PC-3 (cell line): ENCODE measurements at regions not wholly inside any gene's neighbourhood (a gene's known extent, or its start where the extent isn't known, plus 50 kb on each side); places are given as distances from the start of the nearest gene placed in this dataset.
"Not testable (repeated sequence)": the region's sequence is repeated elsewhere in the genome, so short reads cannot be mapped to it uniquely, and the experiment has no call there.

Source experiments
- CTCF ChIP-seq: fragments of 300-600 bp; sonication (generic); conservative IDR thresholded peaks from 2 replicates; pipeline ENCODE4 v1.5.1; 2017; ENCODE audit warnings: antibody characterized with exemption, low read depth, mild to moderate bottlenecking, low read length
- EZH2 ChIP-seq: fragments of 300-600 bp; sonication (generic); IDR thresholded peaks from one replicate; pipeline ENCODE4 v1.6.1; 2017; ENCODE audit warnings: antibody characterized with exemption, mild to moderate bottlenecking, low read length; ENCODE audit not compliant: unreplicated experiment
- EZH2phosphoT487 ChIP-seq: fragments of 300-600 bp; sonication (generic); IDR thresholded peaks from 2 replicates; pipeline ENCODE4 v1.6.1; 2018; ENCODE audit warnings: mild to moderate bottlenecking, antibody characterized with exemption, low read length, borderline replicate concordance

- TF ChIP-seq CTCF, EZH2phosphoT487, EZH2: not testable (repeated sequence)
These were observed 163.9 kb upstream of the CCZ1B start for GRCh38 chr7:6989968-6990367.
